Endodermal cell (in vitro differentiated cells): ENCODE measurements at regions not wholly inside any gene's neighbourhood (a gene's known extent, or its start where the extent isn't known, plus 50 kb on each side); places are given as distances from the start of the nearest gene placed in this dataset.
A peak's percentile ranks its signal among the peaks of the same experiment; 100 is the strongest.

Experiments used
- DNase-seq: peaks from one replicate; pipeline ENCODE4 v3.0.0-alpha.2; 2017
- H3K27ac ChIP-seq: 2 replicates; pipeline ENCODE4 v1.5.1; 2013; ENCODE audit warnings: mild to moderate bottlenecking, low read depth, low read length, moderate library complexity
- H3K27me3 ChIP-seq: 2 replicates; pipeline ENCODE4 v1.6.1; 2013; ENCODE audit warnings: mild to moderate bottlenecking, low read length, moderate library complexity; ENCODE audit not compliant: insufficient read depth, control insufficient read depth, poor library complexity, severe bottlenecking
- H3K36me3 ChIP-seq: 2 replicates; pipeline ENCODE4 v1.7.0; 2013; ENCODE audit warnings: mild to moderate bottlenecking, low read length, moderate library complexity; ENCODE audit not compliant: control insufficient read depth, insufficient read depth
- H3K4me1 ChIP-seq: one replicate; pipeline ENCODE4 v1.7.0; 2013; ENCODE audit warnings: low read length; ENCODE audit not compliant: control insufficient read depth, insufficient read depth
- H3K4me3 ChIP-seq: 2 replicates; pipeline ENCODE4 v1.5.1; 2013; ENCODE audit warnings: mild to moderate bottlenecking, low read length, moderate library complexity
- H3K9ac ChIP-seq: 2 replicates; pipeline ENCODE4 v1.6.1; 2013; ENCODE audit warnings: mild to moderate bottlenecking, low read length, moderate library complexity; ENCODE audit not compliant: poor library complexity, severe bottlenecking; ENCODE audit errors: extremely low read depth
- H3K9me3 ChIP-seq: 2 replicates; pipeline ENCODE4 v1.6.1; 2013; ENCODE audit warnings: mild to moderate bottlenecking, low read length, moderate library complexity; ENCODE audit not compliant: control insufficient read depth
- H3K27ac Mint-ChIP-seq: 2 replicates; pipeline ENCODE4 v1.8.0; 2020; ENCODE audit warnings: mixed read lengths
- H3K27me3 Mint-ChIP-seq: 2 replicates; pipeline ENCODE4 v1.8.0; 2021; ENCODE audit warnings: mild to moderate bottlenecking, mixed read lengths; ENCODE audit not compliant: insufficient read depth
- H3K36me3 Mint-ChIP-seq: 2 replicates; pipeline ENCODE4 v1.8.0; 2020; ENCODE audit warnings: low read depth, mixed read lengths
- H3K4me1 Mint-ChIP-seq: 2 replicates; pipeline ENCODE4 v1.8.0; 2020; ENCODE audit warnings: mixed read lengths
- H3K4me3 Mint-ChIP-seq: 2 replicates; pipeline ENCODE4 v1.8.0; 2020; ENCODE audit warnings: mild to moderate bottlenecking, moderate library complexity, mixed read lengths
- H3K9me3 Mint-ChIP-seq: 2 replicates; pipeline ENCODE4 v1.8.0; 2020; ENCODE audit warnings: mild to moderate bottlenecking, mixed read lengths
- CTCF ChIP-seq: fragments of 200-600 bp; sonication (generic); conservative IDR thresholded peaks from 2 replicates; pipeline ENCODE4 v1.5.0; 2021; ENCODE audit warnings: antibody characterized with exemption, mild to moderate bottlenecking
- WGBS, 2 experiments: methylation state at CpG; one replicate each; pipeline versions ENCODE4 v1.1.5 to v1.1.7; 2013; ENCODE audit warnings: missing lambda C conversion rate in 2 of 2, mixed read lengths in 1 of 2; ENCODE audit not compliant: insufficient coverage in 1 of 2, insufficient read length in 1 of 2; 5-methylcytosine and 5-hydroxymethylcytosine counted together

GRCh38 chr17:36687736-36688135 lies 86.4 kb downstream of the MRM1 start:
- no peaks in the 10 kb centered on the region for H3K9me3 ChIP-seq
- Mint-ChIP-seq H3K9me3 (no peaks in the 10 kb centered on the region), H3K27me3 (peaks cover 12% of the 10 kb centered on the region), H3K27ac (no peak overlapping the region), H3K4me1 (peaks cover 15% of the 10 kb centered on the region), H3K4me3 (no peak overlapping the region), H3K36me3 (no peaks in the 10 kb centered on the region)
- WGBS, 2 experiments, result 56 to 79% methylated on average over 2 to 5 of the region's 5 CpGs
- peaks cover 3% of the 10 kb centered on the region for H3K4me1 ChIP-seq
- H3K36me3 ChIP-seq, result no peaks in the 10 kb centered on the region
- H3K9ac ChIP-seq, result no peak overlapping the region
- DNase-seq, result peak; percentile 88
- H3K27ac ChIP-seq, result no peak overlapping the region
- no peak overlapping the region for H3K4me3 ChIP-seq
- no peak for TF ChIP-seq CTCF
- H3K27me3 ChIP-seq, result no peaks in the 10 kb centered on the region

GRCh38 chr17:36689089-36689667 lies 87.8 kb downstream of the MRM1 start:
- H3K9me3 ChIP-seq, result no peaks in the 10 kb centered on the region
- H3K4me1 Mint-ChIP-seq, result peaks cover 15% of the 10 kb centered on the region
- H3K4me3 ChIP-seq, result no peak overlapping the region
- H3K27me3 ChIP-seq, result no peaks in the 10 kb centered on the region
- H3K27ac ChIP-seq, result no peak overlapping the region
- no peak for DNase-seq
- H3K27ac Mint-ChIP-seq, result no peak overlapping the region
- H3K4me3 Mint-ChIP-seq, result no peak overlapping the region
- H3K9me3 Mint-ChIP-seq, result no peaks in the 10 kb centered on the region
- H3K36me3 ChIP-seq, result no peaks in the 10 kb centered on the region
- no peak overlapping the region for H3K9ac ChIP-seq
- TF ChIP-seq CTCF, result no peak
- WGBS, 2 experiments, result 88 to 89% methylated on average over 3 to 14 of the region's 15 CpGs
- H3K27me3 Mint-ChIP-seq, result peaks cover 12% of the 10 kb centered on the region
- H3K4me1 ChIP-seq, result peaks cover 3% of the 10 kb centered on the region
- H3K36me3 Mint-ChIP-seq, result no peaks in the 10 kb centered on the region

- Histone ChIP-seq H3K4me3 (no peak overlapping the region), H3K9ac (no peak overlapping the region), H3K4me1 (peaks cover 3% of the 10 kb centered on the region), H3K27me3 (no peaks in the 10 kb centered on the region), H3K36me3 (no peaks in the 10 kb centered on the region), H3K9me3 (no peaks in the 10 kb centered on the region), H3K27ac (no peak overlapping the region)
- 90 to 98% methylated on average over 2 to 4 of the region's 4 CpGs for WGBS, 2 experiments
- H3K4me1 Mint-ChIP-seq, result peaks cover 15% of the 10 kb centered on the region
- H3K36me3 Mint-ChIP-seq, result no peaks in the 10 kb centered on the region
- DNase-seq, result no peak
- TF ChIP-seq CTCF, result no peak
- no peaks in the 10 kb centered on the region for H3K9me3 Mint-ChIP-seq
- no peak overlapping the region for H3K27ac Mint-ChIP-seq
- no peak overlapping the region for H3K4me3 Mint-ChIP-seq
- peaks cover 9% of the 10 kb centered on the region for H3K27me3 Mint-ChIP-seq
Observed at GRCh38 chr17:36690190-36690589, 88.8 kb downstream of the MRM1 start.
